GM18867 (cell line): ENCODE measurements at regions not wholly inside any gene's neighbourhood (a gene's known extent, or its start where the extent isn't known, plus 50 kb on each side); places are given as distances from the start of the nearest gene placed in this dataset.

Experiments
- ATAC-seq: cut with Tn5 transposase; IDR thresholded peaks from one replicate; pipeline ENCODE4 v1.9.1; 2021; ENCODE audit warnings: mild to moderate bottlenecking, moderate library complexity; ENCODE audit not compliant: unreplicated experiment

- no peak for ATAC-seq
These were observed 344.6 kb downstream of the LMO4 start for GRCh38 chr1:87673309-87673708.

- ATAC-seq, result no peak
These were observed 345.1 kb downstream of the LMO4 start for GRCh38 chr1:87673748-87674147.

GRCh38 chr1:87674791-87675190 is 346.1 kb downstream of the LMO4 start:
- no peak for ATAC-seq

GRCh38 chr1:87678266-87678665 is 349.6 kb downstream of the LMO4 start:
- ATAC-seq, result no peak

- ATAC-seq, result no peak
These were observed 353.9 kb downstream of the LMO4 start for GRCh38 chr1:87682565-87682964.

GRCh38 chr1:87683196-87683956 is 354.7 kb downstream of the LMO4 start:
- no peak for ATAC-seq

- no peak for ATAC-seq
These were observed 355.5 kb downstream of the LMO4 start for GRCh38 chr1:87684194-87684593.

GRCh38 chr1:87684713-87685205 is 356.1 kb downstream of the LMO4 start:
- ATAC-seq, result no peak

- ATAC-seq, result no peak
These were observed 356.8 kb downstream of the LMO4 start for GRCh38 chr1:87685311-87686135.

- ATAC-seq, result no peak
These were observed 357.4 kb downstream of the LMO4 start for GRCh38 chr1:87686136-87686495.

GRCh38 chr1:87686671-87687070 is 358.0 kb downstream of the LMO4 start:
- ATAC-seq, result no peak

- ATAC-seq, result no peak
These were observed 359.5 kb downstream of the LMO4 start for GRCh38 chr1:87688136-87688535.

- no peak for ATAC-seq
These were observed 360.8 kb downstream of the LMO4 start for GRCh38 chr1:87689487-87689886.

- ATAC-seq, result no peak
These were observed 367.8 kb downstream of the LMO4 start for GRCh38 chr1:87696483-87696882.

GRCh38 chr1:87702455-87702854 is 373.8 kb downstream of the LMO4 start:
- no peak for ATAC-seq

GRCh38 chr1:87705233-87705632 is 376.6 kb downstream of the LMO4 start:
- no peak for ATAC-seq

GRCh38 chr1:87706203-87706602 is 377.5 kb downstream of the LMO4 start:
- ATAC-seq, result no peak

- ATAC-seq, result no peak
These were observed 378.1 kb downstream of the LMO4 start for GRCh38 chr1:87706779-87707228.

- no peak for ATAC-seq
These were observed 378.7 kb downstream of the LMO4 start for GRCh38 chr1:87707411-87707810.

- ATAC-seq, result no peak
These were observed 383.8 kb downstream of the LMO4 start for GRCh38 chr1:87712261-87713010.

- no peak for ATAC-seq
These were observed 385.6 kb downstream of the LMO4 start for GRCh38 chr1:87714278-87714677.
